HG02759 (cell line): ENCODE measurements at regions not wholly inside any gene's neighbourhood (a gene's known extent, or its start where the extent isn't known, plus 50 kb on each side); places are given as distances from the start of the nearest gene placed in this dataset.
A peak's percentile ranks its signal among the peaks of the same experiment; 100 is the strongest.
"Not testable (repeated sequence)": the region's sequence is repeated elsewhere in the genome, so short reads cannot be mapped to it uniquely, and the experiment has no call there.

Experiments
- ATAC-seq: cut with Tn5 transposase; IDR thresholded peaks from one replicate; pipeline ENCODE4 v1.9.1; 2021; ENCODE audit warnings: mild to moderate bottlenecking, moderate library complexity; ENCODE audit not compliant: unreplicated experiment

DNA sequence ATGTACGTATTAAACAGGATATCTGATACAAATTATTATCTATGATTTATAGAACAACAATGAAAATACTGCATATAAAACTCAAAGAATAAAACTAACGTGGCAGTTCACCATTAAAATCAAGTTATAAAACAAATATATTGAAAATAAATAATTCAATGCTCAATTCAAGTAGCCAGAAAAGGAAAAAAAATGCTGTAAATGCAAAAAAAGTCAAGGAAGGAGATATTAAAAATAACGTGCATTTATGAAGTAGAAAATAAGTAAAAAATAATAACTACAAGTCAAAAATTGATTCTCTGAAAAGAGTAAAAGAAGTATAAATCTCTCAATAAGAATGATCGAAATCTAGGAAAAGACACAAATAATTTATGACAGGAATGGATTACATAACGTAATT lies 460.5 kb upstream of the CD180 start:
- ATAC-seq, result no peak

DNA sequence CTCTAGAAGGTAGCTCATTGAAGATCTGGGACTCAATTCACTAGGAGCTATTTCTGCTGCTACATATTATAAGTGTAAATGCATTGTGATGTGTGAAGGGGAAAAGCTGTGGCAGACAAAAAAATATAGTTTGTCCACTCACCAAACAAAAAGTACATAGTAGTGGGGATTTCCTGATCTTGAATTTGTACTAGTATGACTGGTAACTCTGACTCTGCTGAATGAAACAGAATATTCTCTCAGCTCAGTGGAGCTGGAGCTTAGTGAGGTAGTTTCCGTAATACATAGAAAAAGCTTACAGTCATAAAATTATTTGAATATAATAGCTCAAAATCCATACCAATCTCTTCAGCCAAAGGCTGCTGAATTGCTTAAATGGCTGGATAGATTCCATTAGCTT lies 455.6 kb upstream of the CD180 start:
- ATAC-seq, result peak; percentile 86

DNA sequence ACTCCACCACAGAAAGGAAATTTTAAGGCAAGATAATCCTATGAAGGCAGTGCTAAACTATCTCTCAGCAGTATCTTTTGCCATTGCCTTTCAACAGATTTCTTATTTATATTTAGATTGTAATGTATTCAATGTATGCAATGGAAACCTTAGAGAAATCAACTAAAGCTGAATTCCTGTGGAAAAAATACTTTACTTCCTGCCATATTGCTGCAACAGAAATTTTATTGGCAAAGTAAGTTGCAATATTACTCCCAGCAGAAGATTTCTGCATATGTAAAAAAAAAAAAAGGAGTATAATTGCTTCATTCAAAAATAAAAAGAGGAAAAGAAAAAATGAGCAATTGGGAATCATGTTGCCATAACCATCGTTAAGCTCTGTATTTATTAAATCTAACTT lies 454.6 kb upstream of the CD180 start:
- ATAC-seq, result no peak

DNA sequence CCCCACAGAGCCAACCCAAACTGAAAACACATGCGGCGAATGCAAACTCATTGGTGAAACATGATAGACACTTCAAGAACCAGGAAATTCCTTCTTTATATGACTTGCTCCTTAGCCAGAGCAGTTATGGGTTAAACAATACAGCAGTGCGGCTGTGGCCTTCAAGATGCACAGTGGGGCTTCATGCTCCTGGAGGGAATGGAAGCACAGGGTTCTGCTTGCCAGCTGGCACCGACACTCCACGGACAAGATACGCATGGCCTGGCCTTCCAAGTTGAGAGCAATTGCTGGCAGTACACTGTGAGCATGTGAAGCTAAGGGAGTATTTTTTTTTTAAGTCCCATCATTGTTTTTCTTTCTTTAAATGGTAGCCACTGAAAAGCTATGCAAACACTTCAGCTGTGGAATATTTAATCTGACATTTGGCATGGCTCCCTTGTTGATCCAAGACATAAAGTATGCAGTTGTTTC lies 451.6 kb upstream of the CD180 start:
- no peak for ATAC-seq

DNA sequence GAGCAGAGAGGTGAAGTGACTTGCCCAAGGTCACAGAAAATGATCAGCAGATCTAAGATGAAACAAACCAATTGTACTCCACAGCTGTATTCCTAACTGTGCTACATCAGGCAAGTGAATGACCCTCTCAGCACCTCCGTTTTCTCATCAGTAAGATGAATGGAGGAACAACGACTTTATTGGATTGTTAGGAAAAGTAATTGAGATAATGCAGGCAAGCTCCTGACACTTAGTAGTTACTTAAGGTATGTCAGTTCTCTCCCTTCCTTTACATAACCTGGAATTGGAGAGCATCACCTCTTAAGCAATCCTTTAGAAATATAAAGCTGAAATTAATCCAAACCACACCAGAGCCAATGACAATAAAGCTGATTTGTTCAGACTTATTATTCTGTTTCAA lies 451.2 kb upstream of the CD180 start:
- no peak for ATAC-seq

DNA sequence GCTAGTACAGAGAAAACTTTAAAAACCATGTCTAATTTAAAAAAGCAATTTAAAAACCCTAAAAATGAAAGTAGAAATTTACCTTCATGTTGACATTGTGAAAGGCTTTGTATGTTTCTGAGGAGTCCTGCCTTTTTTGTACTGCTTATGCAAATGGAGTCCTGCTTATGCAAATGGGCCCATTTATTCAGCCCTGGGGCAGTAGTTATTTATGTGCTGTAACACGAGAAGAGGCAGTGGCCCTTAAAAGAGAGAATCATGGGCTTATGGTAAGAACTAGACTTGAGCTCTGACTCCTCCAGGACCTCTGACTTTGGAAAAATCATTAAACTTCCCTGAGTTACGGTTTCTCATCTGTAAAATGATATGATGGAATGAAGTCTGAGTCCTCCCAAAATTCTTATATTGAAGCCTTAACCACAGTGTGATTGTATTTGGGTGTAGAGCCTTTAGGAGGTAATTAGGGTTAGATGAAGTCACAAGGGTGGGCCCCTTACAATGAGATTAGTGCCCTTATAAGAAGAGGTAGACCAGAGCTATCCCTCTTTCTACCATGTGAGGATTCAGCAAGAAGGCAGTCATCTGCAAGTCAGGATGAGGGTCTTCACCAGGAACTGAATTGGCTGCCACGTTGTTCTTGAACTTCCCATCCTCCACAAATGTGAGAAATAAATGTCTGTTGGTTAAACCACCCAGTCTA lies 447.8 kb upstream of the CD180 start:
- no peak for ATAC-seq

DNA sequence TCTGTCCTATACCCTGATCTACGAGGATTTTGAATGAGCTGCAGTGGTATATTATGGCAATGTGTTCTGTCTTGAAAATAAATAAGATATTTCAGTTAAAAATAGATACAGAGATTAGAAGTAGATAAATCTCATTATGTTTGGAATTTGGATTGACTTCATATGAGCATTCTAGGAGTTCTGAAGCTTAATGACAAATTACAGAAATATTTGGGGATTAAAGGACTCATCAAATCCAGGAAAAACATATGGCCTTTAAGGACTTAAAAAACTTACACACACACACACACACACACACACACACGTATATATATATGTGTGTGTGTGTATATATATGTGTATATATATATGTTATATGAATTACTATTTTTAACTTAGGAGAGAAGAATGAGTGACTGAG lies 446.9 kb upstream of the CD180 start:
- ATAC-seq, result no peak

DNA sequence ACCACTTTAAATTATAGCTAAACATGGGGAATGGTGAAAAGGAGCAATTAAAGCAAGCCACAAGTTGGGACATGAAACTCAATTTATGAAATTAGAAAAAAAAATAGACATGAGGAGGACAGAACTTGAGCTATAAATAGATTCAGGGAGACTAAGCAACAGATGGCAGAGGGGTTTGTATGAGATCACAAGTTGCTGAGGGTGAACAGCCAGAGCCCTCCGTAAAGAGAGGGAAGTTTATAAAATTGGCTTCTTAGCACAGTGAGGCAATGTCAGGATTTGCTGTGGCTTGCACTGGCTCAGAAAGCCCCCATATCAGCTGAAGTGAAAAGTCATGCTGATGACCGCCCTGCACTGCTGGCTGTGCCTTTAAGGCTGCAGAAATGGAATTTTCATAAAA lies 443.4 kb upstream of the CD180 start:
- no peak for ATAC-seq

DNA sequence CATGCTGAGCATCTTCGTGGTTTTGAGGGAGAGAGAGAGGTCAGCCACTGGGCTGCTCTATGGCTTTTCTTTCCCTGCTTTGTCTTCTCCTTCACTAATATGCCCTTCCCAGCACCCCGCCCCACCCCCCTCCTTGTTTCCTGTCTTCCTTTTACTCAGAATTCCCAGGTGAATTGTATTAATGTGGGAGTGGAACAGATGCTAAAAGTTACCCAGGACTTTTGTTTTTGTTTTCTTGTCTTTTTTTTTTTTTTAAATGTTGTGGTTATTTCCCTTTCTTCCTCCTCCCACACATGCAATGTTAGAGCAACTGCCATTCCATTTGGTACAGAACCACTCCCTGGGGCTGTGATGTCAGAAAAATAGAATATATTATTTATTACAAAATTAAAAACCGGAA lies 442.7 kb upstream of the CD180 start:
- ATAC-seq, result no peak

DNA sequence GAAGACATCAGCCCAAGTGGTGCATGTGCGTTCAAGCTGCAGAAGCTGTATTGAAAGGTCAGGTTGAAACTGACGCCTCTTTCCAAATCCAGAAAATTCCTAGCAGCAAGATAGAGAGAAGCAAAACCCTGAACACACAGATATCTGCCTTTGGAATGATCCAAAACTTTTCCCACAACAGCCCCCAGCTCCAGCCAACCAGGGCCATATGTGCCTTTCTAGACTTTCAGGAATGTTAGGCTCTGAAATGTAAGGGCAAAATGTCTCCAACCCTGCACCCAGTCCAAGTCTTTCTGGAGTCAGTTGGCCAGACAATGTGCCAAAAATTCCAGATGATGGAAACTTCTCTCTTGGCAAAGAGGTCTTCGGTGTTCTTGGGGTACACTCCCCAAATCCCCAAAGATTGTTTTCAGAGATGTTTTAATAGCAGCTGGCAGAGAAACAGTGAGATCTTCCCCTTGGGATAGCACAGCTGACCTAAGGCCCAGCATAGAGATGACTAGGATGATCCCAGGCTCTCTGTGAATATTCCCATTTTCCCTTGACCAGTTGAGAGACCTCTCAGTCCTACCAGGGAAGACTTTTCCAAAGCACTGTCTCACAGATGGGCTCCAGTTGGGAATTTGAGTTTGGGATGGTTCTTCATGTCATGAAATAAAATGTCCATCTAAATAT lies 440.4 kb upstream of the CD180 start:
- ATAC-seq, result no peak

DNA sequence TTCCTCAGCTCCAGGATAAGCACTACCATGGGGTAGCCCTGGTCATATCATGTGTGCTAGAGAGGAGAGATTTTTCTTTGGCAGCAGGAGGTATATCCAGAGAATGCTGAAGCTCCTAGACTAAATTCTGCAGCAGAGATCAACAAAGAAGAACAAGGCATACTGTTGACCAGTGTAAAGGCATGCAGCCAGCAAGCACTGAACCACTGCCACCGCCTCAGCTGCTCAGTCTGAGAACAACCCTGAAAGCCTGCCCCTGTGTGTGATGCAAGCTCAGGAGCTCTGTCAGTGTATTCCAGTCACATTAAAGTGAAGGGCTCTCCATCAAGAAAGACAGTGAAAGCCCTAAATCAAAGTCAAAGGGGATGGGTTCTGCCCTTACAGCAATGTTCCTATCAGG lies 439.5 kb upstream of the CD180 start:
- ATAC-seq, result no peak

DNA sequence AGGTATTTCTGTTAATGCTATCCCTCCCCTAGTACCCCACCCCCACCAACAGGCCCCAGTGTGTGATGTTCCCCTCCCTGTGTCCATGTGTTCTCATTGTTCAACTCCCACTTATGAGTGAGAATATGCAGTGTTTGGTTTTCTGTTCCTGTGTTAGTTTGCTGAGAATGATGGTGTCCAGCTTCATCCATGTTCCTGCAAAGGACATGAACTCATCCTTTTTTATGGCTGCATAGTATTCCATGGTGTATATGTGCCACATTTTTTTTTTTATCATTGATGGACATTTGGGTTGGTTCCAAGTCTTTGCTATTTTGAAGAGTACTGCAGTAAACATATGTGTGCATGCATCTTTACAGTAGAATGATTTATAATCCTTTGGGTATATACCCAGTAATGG lies 430.5 kb upstream of the CD180 start:
- ATAC-seq, result not testable (repeated sequence)

DNA sequence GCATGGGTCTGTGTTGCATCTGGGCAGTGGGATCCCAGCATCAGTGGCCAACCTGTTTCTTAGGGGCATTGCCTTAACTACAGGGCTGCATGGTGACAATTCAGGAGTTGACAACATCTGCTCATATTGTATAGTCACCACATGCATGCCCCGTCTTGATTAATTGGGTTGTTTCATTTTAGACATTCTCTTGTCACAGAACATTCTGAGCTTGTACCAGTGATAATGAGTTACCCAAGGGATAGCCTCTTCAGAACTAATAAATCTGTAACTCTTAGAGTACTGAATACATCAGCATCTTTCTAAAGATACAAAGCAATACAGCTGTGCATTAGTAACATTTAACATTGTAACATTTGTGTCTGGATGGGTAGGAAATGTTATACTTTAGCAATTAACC lies 426.5 kb upstream of the CD180 start:
- ATAC-seq, result no peak

DNA sequence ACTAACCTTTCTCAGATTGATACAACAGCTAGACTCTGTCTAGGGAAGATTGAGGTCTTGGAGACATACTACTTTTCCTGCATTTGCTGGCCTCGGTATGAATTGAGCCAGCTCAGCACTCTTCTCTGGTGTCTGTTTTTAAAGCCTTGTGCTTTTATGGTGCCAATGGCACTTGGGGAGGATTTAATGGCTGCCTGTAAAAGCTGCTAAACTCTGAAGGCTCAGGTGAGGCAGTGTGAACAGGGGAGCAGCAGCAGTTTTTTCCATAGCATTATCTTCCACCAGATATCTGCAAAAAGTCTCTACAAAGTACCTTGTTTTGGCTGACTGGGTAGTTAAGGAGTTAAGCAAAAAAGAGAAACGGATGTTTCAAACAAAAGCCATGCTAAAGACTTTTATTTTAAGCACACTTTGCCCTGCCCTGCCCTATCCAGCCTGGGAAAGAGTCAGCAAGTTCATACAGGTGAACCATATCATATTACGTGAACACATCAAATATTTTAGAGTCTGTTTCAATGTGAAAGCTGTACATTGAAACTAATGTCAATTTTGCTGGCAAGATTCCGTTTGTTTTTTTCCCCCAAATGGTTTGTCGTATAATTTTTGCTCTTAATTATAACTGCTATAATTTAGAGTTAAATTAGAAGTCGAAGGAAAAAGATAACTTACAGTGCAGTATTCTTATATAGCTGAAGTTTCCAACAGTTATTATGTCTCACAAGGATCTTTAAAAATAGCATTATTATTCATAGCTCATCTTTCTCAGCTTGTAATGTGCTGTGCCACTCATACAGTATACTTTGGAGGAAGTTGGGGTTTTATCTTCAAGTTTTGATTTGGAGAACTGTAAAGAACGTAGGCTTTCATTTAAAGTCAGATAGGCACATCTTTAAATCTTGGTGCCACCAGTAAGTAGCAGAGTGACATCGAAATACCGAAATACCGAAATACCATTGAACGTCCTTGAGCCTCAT lies 424.1 kb upstream of the CD180 start:
- no peak for ATAC-seq

DNA sequence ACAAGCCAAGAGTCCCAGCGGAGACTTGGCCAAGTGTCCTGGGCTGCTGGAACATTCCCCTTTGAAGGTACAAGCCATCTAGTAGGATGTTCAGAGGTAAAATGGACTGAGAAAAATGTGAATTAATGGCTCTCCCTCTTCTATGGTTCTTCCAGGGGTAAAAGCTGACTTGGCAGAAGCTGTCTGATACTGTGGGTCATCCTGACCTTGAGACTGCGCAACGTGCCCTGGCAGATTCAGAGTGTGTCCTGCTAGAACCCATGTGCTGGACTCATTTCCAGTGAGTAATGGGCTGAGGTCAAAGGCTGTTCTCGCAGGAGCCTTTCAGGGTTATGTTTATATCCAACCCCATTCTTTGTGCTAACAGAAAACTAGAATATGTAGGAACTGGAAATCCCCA lies 423.0 kb upstream of the CD180 start:
- no peak for ATAC-seq

DNA sequence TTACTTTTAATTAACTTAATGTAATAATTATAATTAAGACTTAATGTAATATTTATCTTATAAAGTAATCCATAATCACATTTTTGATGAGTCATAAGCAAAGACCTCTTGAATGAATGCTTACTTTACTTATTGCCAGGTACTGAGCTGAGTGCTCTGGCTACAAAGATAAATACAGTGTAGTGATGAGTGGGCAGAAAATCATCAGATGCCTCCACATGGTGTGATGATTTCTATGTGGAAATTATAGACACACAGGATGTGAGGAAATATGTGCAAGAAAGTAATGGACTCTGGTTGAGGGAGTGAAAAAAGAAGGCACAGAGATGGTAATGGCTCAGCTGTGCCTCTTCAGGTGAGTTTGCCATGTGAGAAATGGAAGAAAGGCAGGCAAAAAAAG lies 422.6 kb upstream of the CD180 start:
- no peak for ATAC-seq

DNA sequence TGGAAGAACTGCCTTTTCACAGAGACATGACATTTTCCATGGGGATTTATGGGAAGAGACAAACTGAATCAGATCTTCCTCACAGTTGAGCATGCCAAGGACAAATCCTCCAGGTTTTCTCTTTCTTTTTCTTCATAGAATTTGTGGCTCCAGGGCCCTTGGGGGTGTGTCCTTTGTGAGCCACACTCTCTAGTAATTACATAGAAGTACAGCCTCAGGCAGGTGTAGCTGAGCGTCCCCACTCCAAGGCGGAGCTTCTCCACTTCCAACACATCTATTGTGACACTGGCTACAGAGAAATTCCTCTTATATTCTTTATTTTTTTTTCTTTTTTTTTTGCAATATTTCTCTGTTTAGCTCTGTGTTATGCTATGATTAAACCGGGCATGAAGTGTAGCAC lies 420.5 kb upstream of the CD180 start:
- no peak for ATAC-seq

DNA sequence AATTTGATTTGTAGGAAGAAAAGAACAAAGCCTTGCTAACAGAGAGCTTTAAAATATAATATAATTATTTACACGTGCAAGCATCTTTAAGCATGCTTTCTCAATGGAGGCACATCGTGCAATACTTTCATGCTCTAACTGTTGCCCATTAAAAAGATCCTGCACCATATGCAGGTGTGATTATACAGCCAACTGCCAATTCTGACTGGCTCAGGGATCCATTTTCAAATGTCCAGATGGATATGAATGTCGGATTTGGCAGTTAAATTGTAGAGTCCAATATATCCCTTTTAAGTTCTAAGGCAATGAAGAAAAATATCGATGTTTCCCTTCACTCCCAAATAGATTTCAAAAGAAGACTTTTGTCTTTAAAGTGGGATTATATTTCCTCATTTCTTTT lies 416.4 kb upstream of the CD180 start:
- ATAC-seq, result no peak

DNA sequence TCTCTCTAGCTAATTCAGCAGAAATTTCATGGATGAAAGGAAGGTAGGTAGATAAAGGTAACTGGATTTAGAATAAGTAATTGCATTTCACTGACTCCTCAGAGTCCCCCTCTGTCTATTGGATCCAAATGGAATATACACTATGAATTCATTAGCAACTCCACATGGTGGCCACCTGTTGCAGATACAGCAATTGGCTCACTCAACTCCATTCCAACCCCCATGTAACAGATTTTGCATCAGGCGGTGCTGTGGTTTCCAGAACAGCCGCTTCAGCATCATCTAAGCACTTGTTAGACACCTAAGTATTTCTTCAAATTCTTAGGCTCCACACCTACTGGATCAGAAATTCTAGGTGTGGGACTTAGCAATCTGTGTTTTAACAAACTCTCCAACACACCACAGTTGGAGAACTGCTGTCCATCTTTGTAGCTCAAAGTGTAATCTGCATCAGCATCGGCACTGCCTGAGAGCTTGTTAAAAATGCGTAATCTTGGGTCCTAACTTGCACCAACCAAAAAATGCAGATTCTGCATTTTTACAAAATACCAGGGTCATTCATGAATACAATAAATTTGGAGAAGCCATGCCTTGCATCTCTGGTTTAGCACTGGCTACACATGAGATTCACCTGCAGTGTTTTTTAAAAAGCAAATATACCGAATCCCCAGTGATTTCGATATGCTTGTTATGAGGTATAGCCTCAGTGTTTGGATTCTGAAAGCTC lies 413.8 kb upstream of the CD180 start:
- no peak for ATAC-seq

DNA sequence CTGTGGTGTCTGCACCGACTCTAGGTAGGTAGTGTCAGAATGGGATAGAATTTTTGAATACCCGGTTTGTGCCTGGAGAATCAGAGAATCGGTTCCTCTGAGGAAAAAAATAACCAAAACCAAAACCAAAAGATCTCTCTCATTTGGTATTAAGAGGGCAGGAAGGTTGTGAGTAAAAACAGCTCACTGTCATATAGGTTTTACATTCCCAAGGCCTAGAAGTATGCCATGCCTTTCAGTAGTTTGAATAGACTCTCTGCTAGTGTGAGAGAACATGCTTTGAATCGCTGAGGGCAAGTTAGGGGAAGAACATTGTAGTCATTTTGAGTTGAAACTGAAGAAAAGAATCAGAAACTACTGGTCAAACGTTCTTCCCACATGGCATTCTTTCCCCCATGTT lies 411.4 kb upstream of the CD180 start:
- ATAC-seq, result no peak

DNA sequence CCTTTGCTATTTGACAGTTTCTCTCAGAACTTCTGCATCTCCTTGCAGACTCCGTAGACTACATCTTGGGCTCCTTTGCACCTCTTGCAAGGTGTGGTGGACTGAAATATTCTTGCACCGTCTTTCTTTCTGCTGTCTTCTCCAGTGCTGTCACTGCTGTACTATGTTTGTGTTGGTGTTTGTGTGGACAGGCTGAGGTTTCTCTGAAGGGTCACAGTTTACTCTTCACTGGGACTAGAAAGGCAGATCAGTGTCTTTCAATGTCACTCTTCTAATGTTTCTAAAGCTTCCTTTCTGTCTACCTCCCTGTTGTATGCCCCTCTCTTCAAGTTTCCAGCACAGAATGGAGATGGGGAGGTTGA lies 410.0 kb upstream of the CD180 start:
- no peak for ATAC-seq
